ENCODE measurements at regions not wholly inside any gene's neighbourhood (a gene's known extent, or its start where the extent isn't known, plus 50 kb on each side); places are given as distances from the start of the nearest gene placed in this dataset.
"Not testable (repeated sequence)": the region's sequence is repeated elsewhere in the genome, so short reads cannot be mapped to it uniquely, and the experiment has no call there.

DNA sequence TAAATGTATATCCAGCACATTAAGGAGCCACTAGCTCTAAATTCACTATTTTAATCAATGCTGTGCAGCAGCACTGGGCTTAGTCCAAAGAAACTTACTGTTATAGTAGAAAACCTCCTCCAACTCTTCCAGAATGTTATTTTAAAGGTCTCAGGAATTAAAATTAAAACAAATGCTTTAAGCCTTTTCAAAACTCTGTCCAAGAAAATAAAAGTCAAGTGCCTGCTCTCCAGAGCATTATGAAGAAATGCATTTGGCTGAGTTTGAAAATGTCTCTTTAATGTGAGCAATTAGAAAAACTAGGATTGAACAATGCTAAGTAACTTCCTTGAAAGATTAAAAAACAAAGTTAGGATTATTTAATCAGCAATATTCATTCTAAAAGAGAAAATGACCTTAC, 322.4 kb upstream of the DCN start:
- DNase-seq (ENCODE audit: low read depth in 2 of 3, low spot score in 2 of 3) = no peak

DNA sequence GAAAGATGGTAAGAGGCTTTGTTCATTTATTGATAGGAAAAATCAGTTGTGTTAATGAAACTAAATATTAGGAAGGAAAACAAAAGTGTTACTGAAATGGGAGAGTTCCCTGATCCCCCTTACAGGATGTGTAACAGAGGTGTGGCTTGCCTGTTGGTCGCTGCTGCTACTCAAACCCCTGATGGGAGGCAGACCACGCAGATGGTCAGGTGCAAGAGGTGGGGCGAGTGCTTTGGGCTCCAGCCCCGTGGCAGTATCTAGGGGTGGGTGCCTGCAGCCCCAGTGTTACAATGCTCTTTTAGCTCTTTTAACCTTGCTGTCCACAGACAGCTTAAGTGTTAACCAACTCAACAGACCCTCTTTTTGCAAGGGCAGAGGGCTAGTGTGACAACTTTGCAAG, 319.6 kb upstream of the DCN start:
- no peak for DNase-seq (ENCODE audit: low read depth in 2 of 3, low spot score in 2 of 3)

DNA sequence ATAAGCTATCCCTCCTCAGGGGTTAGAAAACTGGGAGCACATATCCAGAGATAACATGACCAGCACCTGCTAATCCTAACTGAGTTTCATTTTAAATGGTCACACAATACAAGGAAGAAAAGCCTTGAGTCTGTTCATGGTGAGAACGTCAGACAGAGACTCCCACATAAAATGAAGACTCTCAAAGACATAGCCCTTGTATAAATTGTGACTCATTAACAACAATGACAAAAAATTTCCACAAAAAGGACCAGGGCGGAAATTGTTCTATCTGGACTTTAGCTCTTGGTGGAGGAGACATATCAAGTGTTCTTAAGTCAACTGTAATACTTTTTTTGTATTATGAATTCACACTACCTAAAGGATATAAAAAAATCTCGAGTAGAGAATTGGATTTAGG, 313.7 kb upstream of the DCN start:
- no peak for DNase-seq (ENCODE audit: low read depth in 2 of 3, low spot score in 2 of 3)

DNA sequence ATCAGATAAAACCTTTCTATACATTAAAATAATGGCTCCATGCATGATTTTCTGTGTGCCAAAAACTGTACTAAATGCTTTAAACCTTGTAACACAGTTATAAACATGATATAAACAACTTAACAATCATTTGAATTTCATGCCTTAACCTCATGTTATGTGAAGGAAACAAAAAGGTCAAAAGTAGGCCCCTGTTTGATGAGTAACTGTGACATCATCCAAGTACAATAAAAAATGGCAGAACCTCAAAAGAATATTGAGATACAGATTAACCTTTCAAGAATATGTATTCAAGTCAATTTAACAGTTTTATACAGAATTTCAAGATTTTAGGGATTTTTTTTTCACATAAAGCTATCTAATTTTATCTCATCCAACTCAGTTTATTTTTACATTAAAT, 310.7 kb upstream of the DCN start:
- no peak for DNase-seq (ENCODE audit: low read depth in 2 of 3, low spot score in 2 of 3)

DNA sequence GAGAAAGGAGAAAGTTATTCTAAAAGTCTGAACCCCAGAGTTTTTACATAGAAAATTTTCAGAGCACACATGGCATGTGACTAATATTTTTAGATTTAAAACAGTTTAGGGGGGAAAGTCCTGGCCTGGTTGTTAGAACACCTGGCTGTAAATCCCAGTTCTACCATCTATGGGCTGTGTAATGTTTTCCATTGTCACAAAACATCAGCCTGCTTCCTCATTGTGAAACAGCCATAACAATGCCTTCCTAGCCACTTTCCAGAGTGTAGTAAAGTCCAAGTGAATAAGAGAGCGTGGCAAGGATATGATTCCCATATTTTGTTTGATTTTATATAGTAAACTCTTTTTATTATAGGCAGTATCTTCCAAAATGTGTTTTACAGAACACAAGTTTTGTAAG, 310.0 kb upstream of the DCN start:
- DNase-seq (ENCODE audit: low read depth in 2 of 3, low spot score in 2 of 3) = no peak

- DNase-seq (ENCODE audit: low read depth in 2 of 3, low spot score in 2 of 3) = no peak
Observed at GRCh38 chr12:91490667-91491311, 308.2 kb upstream of the DCN start.

- DNase-seq (ENCODE audit: low read depth in 2 of 3, low spot score in 2 of 3) = no peak
Observed at GRCh38 chr12:91483471-91483985, 300.9 kb upstream of the DCN start.

GRCh38 chr12:91482231-91482630, 299.6 kb upstream of the DCN start:
- DNase-seq (ENCODE audit: low read depth in 2 of 3, low spot score in 2 of 3) = no peak

DNA sequence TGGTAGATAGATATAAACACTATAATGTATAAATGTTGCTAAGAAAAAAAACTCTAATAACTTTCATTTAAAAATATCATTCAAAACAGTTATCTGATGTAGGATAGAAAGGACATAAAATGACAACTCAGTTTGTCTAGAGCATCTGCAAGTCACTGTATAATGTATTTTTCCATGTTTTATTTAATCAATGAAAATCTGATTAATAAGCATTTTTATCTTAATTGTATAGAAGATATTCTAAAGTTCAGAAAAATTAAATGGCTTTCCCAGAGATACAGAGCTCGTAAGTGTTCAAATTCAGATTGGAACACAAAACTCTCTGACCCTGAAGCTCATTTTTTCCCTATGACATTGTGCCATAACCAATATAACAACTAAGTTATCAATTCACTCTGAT, 295.9 kb upstream of the DCN start:
- DNase-seq (ENCODE audit: low read depth in 2 of 3, low spot score in 2 of 3) = no peak

DNA sequence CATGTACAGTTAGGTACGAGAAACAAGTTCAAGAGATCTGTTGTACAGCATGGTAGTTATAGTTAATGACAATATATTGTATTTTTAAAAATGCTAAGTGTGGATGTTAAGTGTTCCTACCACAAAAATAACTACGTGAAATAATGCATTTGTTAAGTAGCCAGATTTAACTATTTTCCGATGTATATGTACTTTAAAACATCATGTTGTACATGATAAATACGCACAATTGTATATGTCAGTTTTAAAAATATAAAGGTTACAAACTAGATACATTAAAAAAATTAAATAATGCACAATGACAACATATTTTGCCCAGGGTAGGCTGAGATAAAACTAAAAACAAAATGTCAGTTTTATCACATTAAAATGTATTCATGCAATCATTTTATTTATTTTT, 285.1 kb upstream of the DCN start:
- no peak for DNase-seq (ENCODE audit: low read depth in 2 of 3, low spot score in 2 of 3)

DNA sequence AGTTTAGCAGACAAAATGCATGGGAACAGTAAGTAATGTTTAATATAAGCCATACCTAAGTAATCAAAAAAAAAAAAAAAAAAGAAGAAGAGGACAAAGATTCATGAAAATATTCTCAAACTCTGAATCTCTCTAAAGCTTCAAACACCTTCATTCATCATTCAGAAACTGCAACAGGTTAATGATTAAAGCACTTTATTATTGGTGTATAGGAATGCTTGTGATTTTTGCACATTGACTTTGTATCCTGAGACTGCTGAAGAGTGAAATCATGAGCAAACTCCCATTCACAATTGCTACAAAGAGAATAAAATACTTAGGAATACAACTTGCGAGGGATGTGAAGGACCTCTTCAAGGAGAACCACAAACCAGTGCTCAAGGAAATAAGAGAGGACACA, 278.4 kb upstream of the DCN start:
- no peak for DNase-seq (ENCODE audit: low read depth in 2 of 3, low spot score in 2 of 3)

- no peak for DNase-seq (ENCODE audit: low read depth in 2 of 3, low spot score in 2 of 3)
Observed at GRCh38 chr12:91460469-91460868, 277.9 kb upstream of the DCN start.

DNA sequence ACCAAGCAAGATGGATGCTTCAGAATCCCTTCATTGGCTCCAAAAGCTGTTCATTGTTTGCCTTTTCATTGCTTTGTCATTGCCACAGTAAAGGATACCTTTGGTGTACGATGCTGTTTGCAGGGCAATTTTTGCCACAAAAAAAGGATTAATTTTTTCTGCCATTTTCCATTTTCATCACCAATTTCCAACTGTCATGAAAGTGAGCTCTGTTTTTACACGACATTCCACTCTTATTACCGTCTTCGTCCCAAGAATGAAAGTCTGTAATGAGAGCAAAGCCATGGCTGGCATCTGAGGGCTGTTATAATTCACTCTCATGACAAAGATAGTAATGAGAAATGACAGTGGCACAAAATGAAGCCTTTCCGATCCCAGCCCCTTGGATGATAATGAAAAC, 272.7 kb upstream of the DCN start:
- no peak for DNase-seq (ENCODE audit: low read depth in 2 of 3, low spot score in 2 of 3)

DNA sequence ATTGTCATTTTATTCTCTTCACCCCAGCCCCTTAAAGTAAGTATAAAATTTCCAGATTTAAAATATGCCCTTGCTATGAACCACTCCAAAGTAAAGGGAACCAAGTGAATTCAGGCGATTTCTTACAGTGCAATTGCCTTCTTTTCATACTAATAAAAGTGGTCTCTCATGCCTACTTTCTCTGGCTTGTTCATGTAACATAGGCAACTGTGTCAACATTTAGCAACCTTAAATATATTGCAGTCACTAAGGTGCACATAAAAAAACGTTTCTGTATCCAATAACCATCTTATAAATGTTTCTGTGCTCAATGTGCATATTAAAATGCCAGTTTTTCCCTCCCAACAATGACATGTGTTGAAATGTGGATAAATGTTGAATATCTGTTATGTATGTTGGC, 271.6 kb upstream of the DCN start:
- no peak for DNase-seq (ENCODE audit: low read depth in 2 of 3, low spot score in 2 of 3)

- DNase-seq (ENCODE audit: low read depth in 2 of 3, low spot score in 2 of 3) = not testable (repeated sequence)
Observed at GRCh38 chr12:91452464-91452863, 269.8 kb upstream of the DCN start.

- no peak for DNase-seq (ENCODE audit: low read depth in 2 of 3, low spot score in 2 of 3)
Observed at GRCh38 chr12:91441993-91442952, 259.7 kb upstream of the DCN start.

DNA sequence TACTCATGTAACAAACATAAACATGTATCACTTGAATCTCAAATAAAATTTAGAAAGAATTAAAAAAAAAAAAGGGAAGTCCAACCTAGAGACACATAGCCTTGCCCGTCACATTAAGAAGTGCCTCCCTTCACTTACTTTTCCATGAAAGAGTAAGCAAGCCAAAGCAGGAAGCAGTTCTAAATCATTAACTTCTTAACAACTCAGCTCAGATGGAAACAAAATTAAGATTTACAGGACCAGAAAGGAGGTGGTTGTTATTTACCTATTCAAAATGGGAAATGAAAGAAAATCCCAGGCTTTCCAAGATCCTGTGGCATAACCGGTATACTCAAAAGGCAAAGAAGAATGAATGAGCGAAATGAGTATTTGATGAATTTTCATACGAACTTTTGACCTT, 258.6 kb upstream of the DCN start:
- no peak for DNase-seq (ENCODE audit: low read depth in 2 of 3, low spot score in 2 of 3)

DNA sequence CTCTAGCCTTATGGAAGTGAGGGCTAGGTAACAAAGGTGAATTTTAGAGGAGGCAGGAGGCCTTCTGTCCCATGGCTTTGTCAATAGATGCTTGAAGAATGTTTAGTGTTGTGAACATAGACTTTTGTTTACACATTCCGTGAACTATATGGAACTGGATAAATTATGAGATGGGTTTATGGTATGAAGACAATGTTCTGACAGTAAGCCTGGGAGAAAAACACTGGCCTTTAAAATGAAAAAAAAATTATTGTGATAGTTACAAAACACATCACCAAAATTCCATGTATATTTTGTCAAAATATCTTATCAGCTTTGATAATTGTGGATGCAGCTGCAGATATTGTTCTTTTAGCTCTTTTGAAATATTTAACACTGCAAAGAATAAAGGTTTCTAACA, 251.5 kb upstream of the DCN start:
- DNase-seq (ENCODE audit: low read depth in 2 of 3, low spot score in 2 of 3) = no peak

DNA sequence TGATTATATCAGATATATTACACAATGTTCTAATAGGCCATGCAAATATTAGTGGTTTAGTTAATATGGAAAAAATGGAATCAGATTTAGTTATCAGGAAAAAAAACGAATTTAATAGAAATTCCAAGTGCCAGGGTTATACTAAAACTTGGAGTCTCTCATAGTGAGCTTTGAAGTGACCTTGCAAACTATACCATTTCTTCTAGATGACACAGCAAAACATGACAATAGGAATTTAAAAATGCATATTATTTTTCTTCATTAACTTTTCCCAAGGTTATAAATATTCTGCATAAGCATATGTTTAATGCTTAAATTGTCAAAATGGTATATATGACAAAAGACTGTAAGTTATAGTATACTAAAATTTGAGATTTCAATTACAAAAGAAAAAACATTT, 250.1 kb upstream of the DCN start:
- DNase-seq (ENCODE audit: low read depth in 2 of 3, low spot score in 2 of 3) = no peak

GRCh38 chr12:91432089-91432488, 249.5 kb upstream of the DCN start:
- no peak for DNase-seq (ENCODE audit: low read depth in 2 of 3, low spot score in 2 of 3)

DNA sequence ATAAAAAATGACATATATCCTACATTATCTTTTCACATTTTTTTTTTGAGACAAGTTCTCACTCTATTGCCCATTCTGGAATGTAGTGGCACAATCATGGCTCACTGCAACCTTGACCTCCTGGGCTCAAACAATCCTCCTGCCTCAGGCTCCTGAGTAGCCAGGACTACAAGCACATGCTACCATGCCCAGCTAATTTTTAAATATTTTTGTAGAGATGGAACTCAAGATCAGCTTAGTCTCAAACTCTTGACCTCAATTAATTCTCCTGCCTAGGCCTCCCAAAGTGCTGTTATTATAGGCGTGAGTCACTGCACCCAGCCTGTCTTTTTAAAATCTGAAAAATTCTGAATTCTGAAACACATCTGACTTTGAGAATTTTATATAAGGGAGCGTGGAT, 241.9 kb upstream of the DCN start:
- DNase-seq (ENCODE audit: low read depth in 2 of 3, low spot score in 2 of 3) = no peak

DNA sequence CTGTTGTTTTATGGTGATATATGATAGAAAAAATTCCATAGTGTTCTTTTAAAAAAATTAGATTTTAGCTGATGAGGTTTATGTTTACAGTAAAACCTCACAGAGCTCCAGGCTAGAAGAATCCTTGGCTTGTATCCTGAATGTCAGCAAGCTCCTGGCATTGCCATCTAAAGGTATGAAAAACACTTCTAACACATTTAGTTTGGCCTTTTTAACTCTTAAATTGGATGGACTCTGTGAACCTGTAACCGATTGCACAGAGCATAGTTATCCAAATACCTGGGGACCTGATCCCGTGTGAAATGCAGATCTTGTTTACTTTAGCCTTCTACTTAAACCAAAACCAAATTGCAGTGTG, 241.1 kb upstream of the DCN start:
- no peak for DNase-seq (ENCODE audit: low read depth in 2 of 3, low spot score in 2 of 3)
